Activated naive CD4-positive, alpha-beta T cell treated with anti-CD3 and anti-CD28 coated beads, Interleukin-2, amount 50 U/mL, for 72 hours (primary cell): ENCODE measurements at regions not wholly inside any gene's neighbourhood (a gene's known extent, or its start where the extent isn't known, plus 50 kb on each side); places are given as distances from the start of the nearest gene placed in this dataset.

Experiments used
- ATAC-seq, 2 donors: fragments of 150-1000 bp; cut with Tn5 transposase; 2 replicates each; pipeline ENCODE4 v1.10.0; 2021; ENCODE audit warnings: mild to moderate bottlenecking in 2 of 2, moderate library complexity in 2 of 2
- DNase-seq, 2 donors: peaks; one replicate each; pipeline ENCODE4 v3.0.0; 2021 to 2022; ENCODE audit warnings: low spot score in 2 of 2
- H3K27ac Mint-ChIP-seq, 2 donors: one replicate each; pipeline ENCODE4 v1.8.0; 2022; ENCODE audit warnings: mild to moderate bottlenecking in 2 of 2, mixed read lengths in 2 of 2
- H3K36me3 Mint-ChIP-seq, 2 donors: one replicate each; pipeline ENCODE4 v1.8.0; 2022; ENCODE audit warnings: mixed read lengths in 2 of 2
- H3K9me3 Mint-ChIP-seq, 2 donors: one replicate each; pipeline ENCODE4 v1.8.0; 2022; ENCODE audit warnings: mixed read lengths in 2 of 2

DNA sequence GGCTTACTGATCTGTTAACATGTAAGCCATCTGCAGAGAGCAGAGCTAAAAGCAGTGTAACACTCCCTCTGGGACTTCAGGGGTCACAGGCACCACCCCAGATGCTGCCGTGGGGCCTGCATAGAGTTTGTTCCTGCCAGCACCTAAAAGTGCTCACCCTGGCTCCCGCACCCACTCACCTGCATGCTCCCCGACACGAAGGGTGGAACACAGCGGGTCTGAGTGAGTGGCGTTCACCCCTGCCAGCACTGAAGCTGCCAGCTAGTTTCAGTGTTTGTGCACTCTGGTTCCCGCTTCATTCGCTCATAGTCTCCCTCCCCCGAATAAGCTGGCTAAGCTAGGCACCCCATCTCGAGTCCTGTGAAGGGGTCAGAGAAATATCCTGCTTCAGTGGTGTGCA, 1681.0 kb downstream of the NCAM2 start:
- H3K9me3 Mint-ChIP-seq = peaks cover 11 to 16% of the 10 kb centered on the region in 2 donors

DNA sequence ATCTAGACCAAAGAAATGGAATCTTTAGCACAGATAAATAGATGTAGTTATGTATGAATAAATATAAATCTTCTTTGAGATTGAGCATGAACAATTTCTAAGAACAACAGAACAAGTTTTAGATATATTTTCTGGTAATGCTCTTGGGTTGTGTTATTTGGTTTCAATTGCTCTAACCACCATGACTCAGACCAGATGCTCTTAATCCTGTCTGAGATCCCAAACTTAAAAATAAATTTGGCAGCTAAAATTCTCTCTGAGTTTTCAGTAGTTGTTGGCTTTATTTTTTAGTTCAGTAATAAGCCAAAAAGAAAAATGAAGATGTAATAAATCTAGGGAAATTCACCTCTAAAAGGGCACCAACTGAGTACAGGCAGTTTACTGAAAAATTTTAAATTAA, 1693.4 kb downstream of the NCAM2 start:
- H3K9me3 Mint-ChIP-seq = peaks cover 24 to 27% of the 10 kb centered on the region in 2 donors

More for the DNA sequence above, 1681.0 kb downstream of the NCAM2 start:
- Mint-ChIP-seq H3K36me3 (no peaks in the 10 kb centered on the region), H3K27ac (no peak overlapping the region)
- ATAC-seq (no peak), DNase-seq (no peak)

DNA sequence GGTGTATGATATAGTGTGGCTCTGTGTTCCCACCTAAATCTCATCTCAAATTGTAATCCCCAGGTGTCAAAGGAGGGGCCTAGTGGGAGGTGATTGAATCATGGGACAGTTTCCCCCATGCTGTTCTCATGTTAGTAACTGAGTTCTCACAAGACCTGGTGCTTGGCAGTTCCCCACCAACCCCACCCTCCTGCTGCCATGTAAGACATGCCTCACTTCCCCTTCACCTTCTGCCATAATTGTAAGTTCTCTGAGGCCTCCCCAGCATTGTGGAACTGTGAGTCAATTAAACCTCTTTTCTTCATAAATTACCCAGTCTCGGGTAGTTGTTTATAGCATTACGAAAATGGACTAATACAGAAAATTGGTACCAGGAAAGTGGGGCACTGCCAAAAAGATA, 1705.3 kb downstream of the NCAM2 start:
- no peaks in the 10 kb centered on the region for H3K36me3 Mint-ChIP-seq
- peaks cover 5 to 10% of the 10 kb centered on the region in 2 donors for H3K9me3 Mint-ChIP-seq
- H3K27ac Mint-ChIP-seq = no peak overlapping the region
- ATAC-seq (no peak), DNase-seq (no peak)

More for the DNA sequence above, 1693.4 kb downstream of the NCAM2 start:
- DNase-seq = no peak
- H3K36me3 Mint-ChIP-seq = peaks cover 0 to 11% of the 10 kb centered on the region in 2 donors
- H3K27ac Mint-ChIP-seq = no peak overlapping the region
- ATAC-seq = no peak

GRCh38 chr21:22710721-22711120, 1712.5 kb downstream of the NCAM2 start:
- no peak for DNase-seq
- H3K36me3 Mint-ChIP-seq = no peaks in the 10 kb centered on the region
- peaks cover 4 to 15% of the 10 kb centered on the region in 2 donors for H3K9me3 Mint-ChIP-seq
- no peak for ATAC-seq
- no peak overlapping the region for H3K27ac Mint-ChIP-seq

GRCh38 chr21:22711636-22712035, 1713.4 kb downstream of the NCAM2 start:
- Mint-ChIP-seq H3K27ac (no peak overlapping the region), H3K9me3 (peaks cover 9 to 15% of the 10 kb centered on the region in 2 donors), H3K36me3 (no peaks in the 10 kb centered on the region)
- DNase-seq = no peak
- no peak for ATAC-seq

DNA sequence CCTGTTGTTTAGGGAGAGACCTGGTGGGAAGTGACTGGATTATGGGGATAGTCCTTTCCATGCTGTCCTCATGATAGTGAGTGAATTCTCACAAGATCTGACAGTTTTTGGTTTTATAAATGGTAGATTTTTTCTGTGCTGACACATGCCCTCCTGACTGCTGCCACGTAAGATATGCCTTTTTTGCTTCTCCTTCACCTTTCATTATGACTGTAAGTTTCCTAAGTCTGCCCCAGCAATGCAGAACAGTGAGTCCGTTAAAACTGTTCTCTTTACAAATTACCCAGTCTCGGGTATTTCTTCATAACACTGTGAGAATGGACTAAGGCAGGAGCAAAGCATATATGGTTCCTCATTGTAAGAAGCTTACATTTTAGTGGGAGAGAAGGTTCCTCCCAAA, 1727.2 kb downstream of the NCAM2 start:
- peaks cover 4 to 10% of the 10 kb centered on the region in 2 donors for H3K9me3 Mint-ChIP-seq
- ATAC-seq (no peak), DNase-seq (no peak)
- no peaks in the 10 kb centered on the region for H3K36me3 Mint-ChIP-seq
- no peak overlapping the region for H3K27ac Mint-ChIP-seq

DNA sequence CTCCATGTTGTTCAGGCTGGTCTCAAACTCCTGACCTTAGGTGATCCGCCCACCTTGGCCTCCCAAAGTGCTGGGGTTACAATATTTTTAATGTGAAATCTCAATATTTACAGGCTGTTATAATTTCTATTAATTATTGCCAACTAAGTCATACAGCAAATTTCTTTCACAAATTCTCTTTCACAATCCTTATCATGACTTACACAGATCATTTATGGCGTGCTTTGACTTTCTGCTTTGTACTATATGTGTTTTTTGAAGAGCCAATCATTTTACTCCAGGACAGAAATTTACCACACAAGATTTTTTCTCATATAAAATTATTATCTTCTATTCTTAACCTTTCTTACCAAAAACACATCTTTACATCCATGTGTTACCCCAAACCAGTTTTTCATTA, 1729.9 kb downstream of the NCAM2 start:
- no peaks in the 10 kb centered on the region for H3K36me3 Mint-ChIP-seq
- no peak for ATAC-seq

DNA sequence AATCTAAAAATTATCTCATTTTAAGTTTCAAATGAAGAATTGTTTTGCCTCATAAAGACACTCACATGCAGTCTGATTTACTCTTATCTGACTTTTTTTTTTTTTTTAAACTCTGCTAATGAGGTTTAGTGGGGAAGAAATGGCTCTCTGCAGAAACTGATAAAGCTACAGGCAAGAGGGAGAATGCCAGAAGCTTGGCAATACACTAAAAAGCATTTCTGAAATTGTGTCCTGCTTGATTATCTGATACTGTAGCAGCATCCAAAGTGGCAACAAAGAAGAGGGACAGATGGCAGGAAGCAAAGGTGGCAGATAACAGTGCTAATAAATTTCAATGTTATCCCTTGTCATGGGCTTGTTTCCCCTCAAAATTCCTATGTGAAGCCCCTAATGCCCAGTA, 1744.9 kb downstream of the NCAM2 start:
- H3K36me3 Mint-ChIP-seq = no peaks in the 10 kb centered on the region
- H3K27ac Mint-ChIP-seq = no peak overlapping the region
- no peak for ATAC-seq
- peaks cover 0 to 4% of the 10 kb centered on the region in 2 donors for H3K9me3 Mint-ChIP-seq
- no peak for DNase-seq

More for the DNA sequence above, 1729.9 kb downstream of the NCAM2 start:
- Mint-ChIP-seq H3K9me3 (peaks cover 9 to 16% of the 10 kb centered on the region in 2 donors), H3K27ac (no peak overlapping the region)
- no peak for DNase-seq

- no peaks in the 10 kb centered on the region for H3K36me3 Mint-ChIP-seq
- H3K9me3 Mint-ChIP-seq = no peaks in the 10 kb centered on the region
- DNase-seq = no peak
- H3K27ac Mint-ChIP-seq = no peak overlapping the region
- ATAC-seq = no peak
These were observed 1756.5 kb downstream of the NCAM2 start for GRCh38 chr21:22754746-22755145.

DNA sequence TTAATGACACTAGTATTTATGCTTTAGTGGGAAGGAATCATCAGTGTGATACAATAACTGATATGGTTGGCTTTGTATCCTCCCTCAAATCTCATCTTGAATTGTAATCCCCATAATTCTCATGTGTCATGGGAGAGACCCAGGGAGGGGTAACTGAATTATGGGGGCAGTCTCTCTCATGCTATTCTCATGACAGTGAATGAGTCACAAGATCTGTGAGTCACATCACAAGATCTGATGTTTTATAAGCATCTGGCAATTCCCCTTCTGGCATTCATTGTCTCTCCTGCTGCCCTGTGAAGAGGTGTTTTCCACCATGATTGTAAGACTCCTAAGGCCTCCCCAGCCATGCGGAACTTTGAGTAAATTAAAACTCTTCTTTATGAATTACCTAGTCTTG, 1760.3 kb downstream of the NCAM2 start:
- ATAC-seq = no peak
- no peak overlapping the region for H3K27ac Mint-ChIP-seq
- no peaks in the 10 kb centered on the region for H3K9me3 Mint-ChIP-seq
- DNase-seq = no peak
- no peaks in the 10 kb centered on the region for H3K36me3 Mint-ChIP-seq

DNA sequence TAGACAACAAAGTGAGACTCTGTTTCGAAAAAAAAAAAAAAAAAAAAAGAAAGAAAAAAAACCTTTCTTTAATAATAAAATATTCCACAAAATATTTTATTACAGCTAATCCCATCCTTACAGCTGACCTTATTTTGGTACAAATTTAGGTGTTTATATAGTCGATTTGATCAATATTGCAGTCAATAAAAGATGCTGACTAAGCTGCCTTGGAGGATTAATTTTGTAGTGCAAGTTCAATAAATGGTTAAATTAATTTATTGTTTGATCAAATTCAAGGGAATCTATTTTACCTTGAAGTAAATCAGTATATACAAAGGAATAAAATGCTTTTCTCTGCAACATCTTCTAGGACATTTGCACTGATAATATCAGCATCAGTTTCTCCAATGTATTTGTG, 1764.3 kb downstream of the NCAM2 start:
- Mint-ChIP-seq H3K9me3 (no peaks in the 10 kb centered on the region), H3K36me3 (no peaks in the 10 kb centered on the region), H3K27ac (no peak overlapping the region)
- no peak for ATAC-seq
- DNase-seq = no peak

DNA sequence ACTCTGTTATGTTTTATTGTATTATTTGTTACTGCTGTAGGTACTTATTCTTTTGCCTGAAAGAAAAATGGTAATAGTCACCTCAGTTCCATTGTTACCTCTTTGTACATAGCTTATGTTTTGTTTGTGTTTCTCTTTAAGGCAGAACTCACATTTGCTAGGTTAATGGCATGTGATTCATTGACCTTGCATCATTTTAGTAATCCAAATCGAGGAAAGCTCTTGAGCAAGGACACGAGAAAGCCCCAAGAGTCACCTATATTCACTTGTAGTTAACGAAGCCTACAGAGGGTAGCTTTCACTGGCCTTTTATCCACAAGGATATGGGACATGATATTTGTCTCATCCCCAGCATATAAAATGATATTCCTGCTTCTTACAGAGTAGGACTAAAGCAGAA, 1765.2 kb downstream of the NCAM2 start:
- Mint-ChIP-seq H3K27ac (no peak overlapping the region), H3K9me3 (no peaks in the 10 kb centered on the region), H3K36me3 (no peaks in the 10 kb centered on the region)
- ATAC-seq = no peak
- no peak for DNase-seq

GRCh38 chr21:22764222-22764621, 1766.0 kb downstream of the NCAM2 start:
- ATAC-seq (no peak), DNase-seq (no peak)
- no peaks in the 10 kb centered on the region for H3K36me3 Mint-ChIP-seq
- H3K9me3 Mint-ChIP-seq = no peaks in the 10 kb centered on the region
- no peak overlapping the region for H3K27ac Mint-ChIP-seq

- Mint-ChIP-seq H3K27ac (no peak overlapping the region), H3K36me3 (no peaks in the 10 kb centered on the region), H3K9me3 (no peaks in the 10 kb centered on the region)
- ATAC-seq (no peak), DNase-seq (no peak)
These were observed 1793.2 kb downstream of the NCAM2 start for GRCh38 chr21:22791376-22791775.

DNA sequence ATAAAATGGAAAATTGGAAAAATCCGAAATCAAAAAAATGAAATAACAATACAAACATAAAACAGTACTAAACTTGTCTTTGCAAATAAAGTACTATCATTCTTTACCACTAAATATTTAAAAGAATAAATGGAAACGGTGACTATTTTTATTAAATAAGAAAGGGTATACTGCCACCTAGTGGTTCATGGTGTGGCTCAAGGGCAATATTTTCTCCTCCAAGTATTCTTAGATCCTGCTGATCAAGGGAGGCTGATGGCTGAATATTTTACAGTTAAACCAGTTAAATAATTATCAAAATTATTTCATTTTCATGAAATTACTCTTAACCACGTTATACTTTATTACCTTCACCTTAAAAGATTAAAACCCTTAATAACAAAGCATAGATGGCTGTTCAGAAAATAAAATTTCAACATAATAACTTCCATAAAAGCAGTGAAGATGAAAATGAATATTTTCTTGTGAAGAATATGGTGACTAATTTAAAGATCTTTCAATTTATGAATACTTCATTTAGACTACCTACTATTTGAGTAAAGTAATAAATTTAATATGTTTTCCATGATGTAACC, 1793.9 kb downstream of the NCAM2 start:
- DNase-seq = peak in 1 of 2 donors; percentile 13
- peak in 1 of 2 donors; percentile 40 for ATAC-seq
- Mint-ChIP-seq H3K27ac (no peak overlapping the region), H3K36me3 (no peaks in the 10 kb centered on the region), H3K9me3 (no peaks in the 10 kb centered on the region)

- no peak for ATAC-seq
- Mint-ChIP-seq H3K9me3 (no peaks in the 10 kb centered on the region), H3K27ac (no peak overlapping the region), H3K36me3 (no peaks in the 10 kb centered on the region)
- no peak for DNase-seq
These were observed 1796.9 kb downstream of the NCAM2 start for GRCh38 chr21:22795091-22795490.

DNA sequence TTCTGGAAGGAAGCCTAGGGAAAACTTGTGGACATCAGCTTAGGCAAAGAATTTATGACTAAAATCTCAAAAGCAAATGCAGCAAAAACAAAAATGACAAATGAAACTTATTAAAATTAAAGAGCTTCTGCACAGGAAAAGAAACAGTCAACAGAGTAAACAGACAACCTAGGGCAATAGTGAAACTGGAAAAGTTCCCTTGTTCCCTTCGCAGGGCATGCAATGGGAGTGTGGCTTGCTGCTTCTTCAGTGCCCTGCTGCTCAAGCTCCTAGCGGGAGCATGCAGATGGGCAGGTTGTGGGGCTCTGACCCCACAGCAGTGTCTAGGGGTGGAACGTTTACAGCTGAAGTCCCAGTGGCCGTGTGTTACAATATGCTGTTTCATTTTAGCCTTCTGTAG, 1797.4 kb downstream of the NCAM2 start:
- no peaks in the 10 kb centered on the region for H3K36me3 Mint-ChIP-seq

GRCh38 chr21:22796147-22796546, 1797.9 kb downstream of the NCAM2 start:
- Mint-ChIP-seq H3K9me3 (no peaks in the 10 kb centered on the region), H3K36me3 (no peaks in the 10 kb centered on the region), H3K27ac (no peak overlapping the region)
- ATAC-seq (no peak), DNase-seq (no peak)

More for the DNA sequence above, 1797.4 kb downstream of the NCAM2 start:
- H3K9me3 Mint-ChIP-seq = no peaks in the 10 kb centered on the region
- ATAC-seq (no peak), DNase-seq (no peak)
- H3K27ac Mint-ChIP-seq = no peak overlapping the region

DNA sequence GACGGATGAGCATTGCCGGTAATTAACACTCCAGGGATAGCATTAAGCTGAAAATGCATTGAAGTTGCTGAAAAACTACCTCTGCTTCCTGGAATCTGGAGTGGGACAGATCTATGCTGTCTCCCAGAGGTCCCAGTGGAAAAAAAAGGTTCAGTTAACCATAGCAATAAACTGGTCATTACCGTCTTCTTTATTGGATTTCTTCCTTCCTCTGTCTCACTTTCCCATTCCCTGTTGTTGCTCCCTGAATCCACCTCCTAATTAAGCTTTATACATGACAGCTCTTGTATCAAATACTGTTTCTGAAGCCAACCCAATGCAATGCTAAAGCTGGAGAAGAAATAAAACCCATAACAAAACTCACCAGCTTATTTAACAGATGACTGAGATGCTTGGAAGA, 1805.9 kb downstream of the NCAM2 start:
- Mint-ChIP-seq H3K36me3 (no peaks in the 10 kb centered on the region), H3K9me3 (peaks cover 6 to 7% of the 10 kb centered on the region in 2 donors), H3K27ac (no peak overlapping the region)
- no peak for DNase-seq
- no peak for ATAC-seq
